ENCODE measurements at regions not wholly inside any gene's neighbourhood (a gene's known extent, or its start where the extent isn't known, plus 50 kb on each side); places are given as distances from the start of the nearest gene placed in this dataset.

DNA sequence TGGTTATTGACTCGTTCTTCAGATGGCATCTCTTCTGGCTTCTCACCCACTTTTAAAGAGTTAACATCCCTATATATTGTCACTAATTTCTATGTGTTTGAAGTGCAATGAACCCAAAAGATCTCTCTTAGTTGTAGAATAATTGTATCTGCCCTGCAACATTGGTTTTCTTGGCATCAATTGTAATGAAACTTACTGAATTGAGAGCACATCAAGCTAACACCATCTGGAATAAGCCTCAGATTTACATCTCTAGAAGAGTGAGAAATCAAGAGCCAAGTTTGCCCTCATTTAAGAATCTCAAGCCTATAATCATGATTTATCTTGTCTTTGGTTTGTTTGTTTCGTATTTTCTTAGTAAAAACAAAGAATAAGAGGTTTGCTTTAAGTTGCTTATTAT lies 372.6 kb upstream of the LRRC7 start:
- TF ChIP-seq, protein P1, sequence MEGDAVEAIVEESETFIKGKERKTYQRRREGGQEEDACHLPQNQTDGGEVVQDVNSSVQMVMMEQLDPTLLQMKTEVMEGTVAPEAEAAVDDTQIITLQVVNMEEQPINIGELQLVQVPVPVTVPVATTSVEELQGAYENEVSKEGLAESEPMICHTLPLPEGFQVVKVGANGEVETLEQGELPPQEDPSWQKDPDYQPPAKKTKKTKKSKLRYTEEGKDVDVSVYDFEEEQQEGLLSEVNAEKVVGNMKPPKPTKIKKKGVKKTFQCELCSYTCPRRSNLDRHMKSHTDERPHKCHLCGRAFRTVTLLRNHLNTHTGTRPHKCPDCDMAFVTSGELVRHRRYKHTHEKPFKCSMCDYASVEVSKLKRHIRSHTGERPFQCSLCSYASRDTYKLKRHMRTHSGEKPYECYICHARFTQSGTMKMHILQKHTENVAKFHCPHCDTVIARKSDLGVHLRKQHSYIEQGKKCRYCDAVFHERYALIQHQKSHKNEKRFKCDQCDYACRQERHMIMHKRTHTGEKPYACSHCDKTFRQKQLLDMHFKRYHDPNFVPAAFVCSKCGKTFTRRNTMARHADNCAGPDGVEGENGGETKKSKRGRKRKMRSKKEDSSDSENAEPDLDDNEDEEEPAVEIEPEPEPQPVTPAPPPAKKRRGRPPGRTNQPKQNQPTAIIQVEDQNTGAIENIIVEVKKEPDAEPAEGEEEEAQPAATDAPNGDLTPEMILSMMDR (conservative IDR thresholded peaks at IDR 0.05; ENCODE audit: low read depth): no peak
- CTCF ChIA-PET: interaction anchor here (0.6 kb wide), 1 partner anchor 227 kb away, joined by 3 read pairs; no protein-coding TSS in a partner anchor
- no peak overlapping the region for H3K27ac ChIP-seq
- DNase-seq (ENCODE audit: low spot score): no peak
- POLR2A ChIA-PET (ENCODE audit: low non-redundant PET): no interaction called here

DNA sequence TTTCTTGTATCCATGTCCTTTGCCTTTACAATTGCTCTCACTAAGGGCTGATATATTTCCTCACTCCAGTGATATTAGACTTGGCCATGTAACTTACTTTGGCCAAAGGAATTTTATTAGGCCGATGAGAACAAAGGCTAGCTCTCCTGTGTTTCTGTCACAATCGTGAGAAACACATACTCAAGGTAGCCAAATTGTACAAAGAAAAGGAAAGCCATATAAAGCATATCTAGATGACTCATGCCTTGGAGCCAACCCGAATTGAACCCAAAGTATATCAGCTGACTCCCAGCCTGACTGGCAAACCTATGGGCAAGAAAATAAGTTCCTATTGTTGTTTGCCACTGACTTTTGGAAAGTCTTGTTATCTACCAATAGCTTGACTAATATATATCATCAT lies 371.7 kb upstream of the LRRC7 start:
- DNase-seq (ENCODE audit: low spot score): no peak
- TF ChIP-seq, protein P1 (conservative IDR thresholded peaks at IDR 0.05; ENCODE audit: low read depth): no peak
- H3K27ac ChIP-seq: no peak overlapping the region
- ChIA-PET POLR2A (ENCODE audit: low non-redundant PET) (no interaction called here), CTCF (no interaction called here)

DNA sequence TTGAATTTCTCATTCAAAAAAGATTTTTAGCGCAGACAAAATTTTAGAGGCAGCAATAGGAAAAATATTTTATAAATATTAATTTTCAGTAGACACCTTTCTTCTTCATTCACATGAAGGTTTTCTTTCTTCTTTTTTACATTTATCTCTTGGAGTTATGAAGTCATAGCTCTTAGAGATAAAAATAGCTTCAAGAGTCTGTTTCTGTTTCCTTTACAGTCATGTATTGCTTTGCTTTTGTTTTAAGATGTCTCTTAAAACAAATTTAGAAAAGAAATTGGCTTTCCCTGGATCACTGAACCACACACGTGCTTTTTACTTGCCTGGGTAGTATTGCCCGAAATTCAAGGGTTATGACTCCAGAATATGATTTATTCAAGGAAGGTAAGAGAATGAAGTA lies 369.9 kb upstream of the LRRC7 start:
- CTCF ChIA-PET: no interaction called here
- POLR2A ChIA-PET (ENCODE audit: low non-redundant PET): no interaction called here
- DNase-seq (ENCODE audit: low spot score): no peak
- TF ChIP-seq, protein P1 (conservative IDR thresholded peaks at IDR 0.05; ENCODE audit: low read depth): no peak
- H3K27ac ChIP-seq: no peak overlapping the region

DNA sequence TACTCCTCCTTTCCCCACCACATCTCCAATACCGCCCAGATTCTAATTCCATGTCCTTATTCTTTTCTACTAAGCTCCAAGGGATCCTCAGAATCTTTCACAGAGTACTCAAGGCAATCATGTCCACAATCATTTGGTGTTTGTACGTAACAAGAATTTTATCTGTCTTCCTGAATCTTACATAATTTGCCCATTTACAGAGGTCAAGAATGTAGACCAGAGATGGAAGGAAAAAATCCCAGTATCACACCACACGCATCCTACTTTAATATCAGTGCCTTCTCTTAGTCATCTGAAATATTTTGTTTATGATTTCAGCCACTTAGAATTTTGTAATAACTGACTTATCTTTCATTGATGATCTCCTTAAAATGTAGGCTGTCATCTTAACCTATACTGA lies 366.0 kb upstream of the LRRC7 start:
- no peak for DNase-seq (ENCODE audit: low spot score)
- ChIA-PET POLR2A (ENCODE audit: low non-redundant PET) (no interaction called here), CTCF (no interaction called here)

DNA sequence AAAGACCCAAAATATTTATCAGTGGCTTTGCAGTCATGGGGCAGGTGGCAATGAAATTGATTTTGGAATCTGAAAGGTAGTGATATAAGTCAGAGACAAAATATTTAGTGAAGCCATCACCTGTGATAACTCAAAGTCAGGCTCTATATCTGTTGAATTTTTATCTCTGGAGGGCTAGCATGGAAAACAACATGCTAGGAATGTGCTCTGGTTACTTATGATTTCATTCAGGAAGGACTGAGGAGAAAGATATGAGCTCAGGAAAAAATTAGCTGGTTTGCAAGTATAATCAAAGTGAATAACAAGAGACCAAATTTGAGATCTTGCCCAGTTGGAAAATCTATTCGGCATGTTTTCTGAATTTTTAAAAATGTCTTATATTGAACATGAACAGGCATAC lies 364.6 kb upstream of the LRRC7 start:
- DNase-seq (ENCODE audit: low spot score): no peak
- TF ChIP-seq, protein P1 (conservative IDR thresholded peaks at IDR 0.05; ENCODE audit: low read depth): no peak
- CTCF ChIA-PET: no interaction called here
- POLR2A ChIA-PET (ENCODE audit: low non-redundant PET): no interaction called here
- no peak overlapping the region for H3K27ac ChIP-seq

More for the DNA sequence above, 366.0 kb upstream of the LRRC7 start:
- TF ChIP-seq, protein P1 (conservative IDR thresholded peaks at IDR 0.05; ENCODE audit: low read depth): no peak
- no peak overlapping the region for H3K27ac ChIP-seq

DNA sequence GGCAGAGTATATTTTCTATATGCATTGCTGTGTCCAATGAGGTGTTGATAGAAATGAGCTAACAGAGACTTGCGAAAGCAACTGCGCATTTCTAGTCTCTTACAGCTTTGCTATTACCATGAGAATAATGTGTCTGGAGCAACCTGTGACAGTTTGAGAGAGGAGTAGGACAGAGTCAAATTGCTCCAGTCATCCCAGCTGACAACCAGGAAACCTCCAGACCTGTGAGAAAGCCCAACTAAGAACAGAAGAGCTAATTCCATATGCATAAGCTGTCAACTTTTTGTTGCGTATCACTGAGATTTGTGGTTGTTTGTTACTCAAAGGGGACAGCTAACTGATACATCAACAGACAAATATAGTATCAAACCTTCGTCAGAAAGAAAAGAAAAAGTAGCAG lies 354.1 kb upstream of the LRRC7 start:
- ChIA-PET POLR2A (ENCODE audit: low non-redundant PET) (no interaction called here), CTCF (interaction anchor here (0.6 to 1.1 kb wide), 2 partner anchors 100 to 524 kb away, joined by 3 to 4 read pairs; no protein-coding TSS in a partner anchor)
- TF ChIP-seq, protein P1 (conservative IDR thresholded peaks at IDR 0.05; ENCODE audit: low read depth): no peak
- no peak overlapping the region for H3K27ac ChIP-seq
- no peak for DNase-seq (ENCODE audit: low spot score)

DNA sequence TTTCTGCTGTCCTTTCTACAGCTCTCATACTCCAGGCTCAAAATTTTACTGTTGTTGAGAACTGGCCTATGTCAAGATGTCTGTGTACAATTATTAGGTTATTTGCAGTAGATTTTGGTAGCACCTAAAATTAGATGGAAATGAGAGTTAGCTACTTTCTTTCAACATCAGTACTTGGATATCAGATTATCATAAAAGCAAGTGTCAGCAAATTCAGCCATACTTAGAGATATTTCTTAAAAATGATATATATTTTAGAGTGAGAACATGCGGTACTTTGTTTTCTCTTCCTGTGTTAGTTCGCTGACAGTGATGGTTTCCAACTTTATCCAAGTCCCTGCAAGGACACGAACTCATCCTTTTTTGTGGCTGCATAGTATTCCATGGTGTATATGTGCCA lies 351.8 kb upstream of the LRRC7 start:
- POLR2A ChIA-PET (ENCODE audit: low non-redundant PET): no interaction called here

More for the DNA sequence above, 351.8 kb upstream of the LRRC7 start:
- no peak overlapping the region for H3K27ac ChIP-seq
- DNase-seq (ENCODE audit: low spot score): no peak
- TF ChIP-seq, protein P1 (conservative IDR thresholded peaks at IDR 0.05; ENCODE audit: low read depth): no peak
- CTCF ChIA-PET: no interaction called here

Data from RWPE1 (cell line).